Neural progenitor cell (in vitro differentiated cells): ENCODE measurements at regions not wholly inside any gene's neighbourhood (a gene's known extent, or its start where the extent isn't known, plus 50 kb on each side); places are given as distances from the start of the nearest gene placed in this dataset.

Source experiments
- CTCF ChIP-seq: fragments of 200-600 bp; sonication (generic); IDR thresholded peaks from 2 replicates; pipeline ENCODE4 v1.5.1; 2017; ENCODE audit warnings: antibody characterized with exemption, mild to moderate bottlenecking
- EZH2phosphoT487 ChIP-seq: fragments of 200-600 bp; sonication (generic); IDR thresholded peaks from 2 replicates; pipeline ENCODE4 v1.6.1; 2017; ENCODE audit warnings: antibody characterized with exemption

DNA sequence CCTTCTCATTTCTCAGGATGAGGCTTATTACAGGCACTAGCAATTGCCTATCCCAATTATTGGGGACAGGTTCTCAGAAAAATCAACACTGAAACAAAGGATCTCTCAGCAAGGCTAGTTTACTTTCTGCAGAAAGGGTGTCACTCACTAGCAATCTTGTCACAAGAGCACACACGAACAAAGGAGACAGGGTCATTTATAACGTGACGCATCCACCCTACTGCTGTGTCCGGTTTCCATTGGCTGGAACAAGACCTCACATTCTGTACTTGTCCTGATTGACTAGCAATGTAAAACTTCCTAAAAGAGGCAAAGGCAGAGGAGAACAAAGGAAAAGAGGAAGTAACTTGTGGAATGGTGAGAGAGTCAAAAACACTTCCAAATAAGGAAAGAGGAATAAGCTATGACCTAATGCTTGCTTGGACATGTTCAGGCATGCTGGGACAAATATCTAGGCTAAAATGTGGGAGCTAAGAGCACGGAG lies 160.2 kb upstream of the STXBP5 start:
- TF ChIP-seq CTCF (no peak), EZH2phosphoT487 (no peak)
